H9 (cell line): ENCODE measurements at regions not wholly inside any gene's neighbourhood (a gene's known extent, or its start where the extent isn't known, plus 50 kb on each side); places are given as distances from the start of the nearest gene placed in this dataset.

Source experiments
- DNase-seq: peaks from one replicate; pipeline ENCODE4 v3.0.0-alpha.2; 2017
- H2AFZ ChIP-seq: one replicate; pipeline ENCODE4 v1.6.1; 2013; ENCODE audit warnings: mild to moderate bottlenecking, low read length, control low read depth, moderate library complexity
- H2AK5ac ChIP-seq: 2 replicates; pipeline ENCODE4 v1.6.1; 2013; ENCODE audit warnings: low read length, control low read depth, mixed read lengths; ENCODE audit not compliant: insufficient read length
- H2BK120ac ChIP-seq: one replicate; pipeline ENCODE4 v1.6.1; 2013; ENCODE audit warnings: low read depth, mild to moderate bottlenecking, low read length, control low read depth, inconsistent platforms; ENCODE audit not compliant: poor library complexity, severe bottlenecking
- H2BK12ac ChIP-seq: 2 replicates; pipeline ENCODE4 v1.6.1; 2013; ENCODE audit warnings: low read length, control low read depth, mixed read lengths, low read depth; ENCODE audit not compliant: insufficient read length
- H2BK15ac ChIP-seq: 2 replicates; pipeline ENCODE4 v1.6.1; 2013; ENCODE audit warnings: low read depth, low read length, control low read depth
- H2BK20ac ChIP-seq: one replicate; pipeline ENCODE4 v1.6.1; 2013; ENCODE audit warnings: low read depth, mild to moderate bottlenecking, low read length, control low read depth, inconsistent platforms; ENCODE audit not compliant: poor library complexity, severe bottlenecking
- H2BK5ac ChIP-seq: 2 replicates; pipeline ENCODE4 v1.6.1; 2013; ENCODE audit warnings: low read length, control low read depth, mixed read lengths; ENCODE audit not compliant: insufficient read length
- H3K14ac ChIP-seq: 2 replicates; pipeline ENCODE4 v1.6.1; 2013; ENCODE audit warnings: low read length, control low read depth; ENCODE audit not compliant: insufficient read depth
- H3K18ac ChIP-seq: 2 replicates; pipeline ENCODE4 v1.6.1; 2013; ENCODE audit warnings: low read depth, mild to moderate bottlenecking, mixed read lengths, low read length, control low read depth; ENCODE audit not compliant: insufficient read length
- H3K23ac ChIP-seq: 2 replicates; pipeline ENCODE4 v1.6.1; 2013; ENCODE audit warnings: low read length, control low read depth, mixed read lengths, low read depth; ENCODE audit not compliant: insufficient read length
- H3K23me2 ChIP-seq: 2 replicates; pipeline ENCODE4 v1.6.1; 2013; ENCODE audit warnings: low read depth, mild to moderate bottlenecking, mixed read lengths, low read length, control low read depth; ENCODE audit not compliant: insufficient read length, poor library complexity, severe bottlenecking
- H3K27ac ChIP-seq: 2 replicates; pipeline ENCODE4 v1.5.1; 2013; ENCODE audit warnings: low read length, control low read depth, mixed read lengths, low read depth; ENCODE audit not compliant: insufficient read length
- H3K27me3 ChIP-seq: 2 replicates; pipeline ENCODE4 v1.6.1; 2013; ENCODE audit warnings: low read length, control low read depth, inconsistent platforms; ENCODE audit not compliant: insufficient read depth
- H3K4ac ChIP-seq: 2 replicates; pipeline ENCODE4 v1.6.1; 2013; ENCODE audit warnings: low read depth, mild to moderate bottlenecking, control low read depth, inconsistent platforms, low read length, moderate library complexity
- H3K4me1 ChIP-seq: 2 replicates; pipeline ENCODE4 v1.6.1; 2013; ENCODE audit warnings: low read length, control low read depth, inconsistent platforms; ENCODE audit not compliant: insufficient read depth
- H3K4me2 ChIP-seq: 2 replicates; pipeline ENCODE4 v1.6.1; 2013; ENCODE audit warnings: low read length, control low read depth, mixed read lengths; ENCODE audit not compliant: insufficient read length, insufficient read depth
- H3K56ac ChIP-seq: 2 replicates; pipeline ENCODE4 v1.6.1; 2013; ENCODE audit warnings: low read depth, mild to moderate bottlenecking, mixed read lengths, low read length, control low read depth; ENCODE audit not compliant: insufficient read length
- H3K79me1 ChIP-seq: 2 replicates; pipeline ENCODE4 v1.6.1; 2013; ENCODE audit warnings: low read depth, mild to moderate bottlenecking, moderate library complexity, low read length, control low read depth, inconsistent platforms; ENCODE audit not compliant: insufficient read depth, poor library complexity, severe bottlenecking
- H3K79me2 ChIP-seq: 2 replicates; pipeline ENCODE4 v1.6.1; 2013; ENCODE audit warnings: low read length, control low read depth, inconsistent platforms; ENCODE audit not compliant: insufficient read depth
- H3K9ac ChIP-seq: 2 replicates; pipeline ENCODE4 v1.6.1; 2013; ENCODE audit warnings: low read length, control low read depth, mixed read lengths; ENCODE audit not compliant: insufficient read length; ENCODE audit errors: extremely low read depth
- H3K9me3 ChIP-seq: one replicate; pipeline ENCODE4 v1.6.1; 2013; ENCODE audit warnings: low read depth, low read length, inconsistent platforms; ENCODE audit not compliant: control insufficient read depth
- H3T11ph ChIP-seq: one replicate; pipeline ENCODE4 v1.6.1; 2013; ENCODE audit warnings: mild to moderate bottlenecking, low read length, control low read depth, inconsistent platforms
- H4K20me1 ChIP-seq: one replicate; pipeline ENCODE4 v1.6.1; 2013; ENCODE audit not compliant: control insufficient read depth, insufficient read length, insufficient read depth
- H4K5ac ChIP-seq: 2 replicates; pipeline ENCODE4 v1.6.1; 2013; ENCODE audit warnings: low read depth, mild to moderate bottlenecking, mixed read lengths, low read length, control low read depth; ENCODE audit not compliant: insufficient read length
- H4K8ac ChIP-seq: replicated peaks from 2 replicates; pipeline ENCODE4 v1.6.1; 2013; ENCODE audit warnings: low read length, control low read depth, mixed read lengths, low read depth; ENCODE audit not compliant: insufficient read length
- H4K91ac ChIP-seq: 2 replicates; pipeline ENCODE4 v1.6.1; 2013; ENCODE audit warnings: low read depth, mild to moderate bottlenecking, moderate library complexity, mixed read lengths, low read length, control low read depth; ENCODE audit not compliant: insufficient read length
- H3K27ac Mint-ChIP-seq, 3 experiments: 2 replicates in 2 of 3; 3 replicates in 1 of 3; pipeline ENCODE4 v1.8.0; 2020 to 2021; ENCODE audit warnings: mixed read lengths in 3 of 3, mild to moderate bottlenecking in 1 of 3, moderate library complexity in 1 of 3
- H3K27me3 Mint-ChIP-seq: 2 replicates; pipeline ENCODE4 v1.8.0; 2021; ENCODE audit warnings: low read depth, mild to moderate bottlenecking, moderate library complexity, mixed read lengths
- H3K36me3 Mint-ChIP-seq, 3 experiments: 2 replicates in 2 of 3; 3 replicates in 1 of 3; pipeline ENCODE4 v1.8.0; 2020 to 2021; ENCODE audit warnings: low read depth in 3 of 3, mixed read lengths in 3 of 3; ENCODE audit not compliant: insufficient read depth in 1 of 3
- H3K4me1 Mint-ChIP-seq, 2 experiments: 2 replicates each; pipeline ENCODE4 v1.8.0; 2020; ENCODE audit warnings: mixed read lengths in 2 of 2
- H3K4me3 Mint-ChIP-seq, 2 experiments: 2 replicates in 1 of 2; 3 replicates in 1 of 2; pipeline ENCODE4 v1.8.0; 2020 to 2021; ENCODE audit warnings: mild to moderate bottlenecking in 2 of 2, mixed read lengths in 2 of 2, moderate library complexity in 1 of 2
- H3K9me3 Mint-ChIP-seq, 2 experiments: 2 replicates in 1 of 2; 3 replicates in 1 of 2; pipeline ENCODE4 v1.8.0; 2020; ENCODE audit warnings: mild to moderate bottlenecking in 2 of 2, mixed read lengths in 2 of 2, moderate library complexity in 1 of 2
- WGBS: extraction: QIAGEN DNeasy Blood & Tissue Kit; methylation state at CpG from one replicate; pipeline ENCODE4 v1.1.7; 2013; ENCODE audit warnings: missing lambda C conversion rate, low lambda C conversion rate, mixed read lengths; ENCODE audit not compliant: insufficient read length; ENCODE audit errors: extremely low coverage; 5-methylcytosine and 5-hydroxymethylcytosine counted together
- TF ChIP-seq, protein P1 (sequence below): fragments of 200-600 bp; sonication (generic); conservative IDR thresholded peaks from 3 replicates; pipeline ENCODE4 v1.8.0; 2021; ENCODE audit warnings: antibody characterized with exemption, mild to moderate bottlenecking

DNA sequence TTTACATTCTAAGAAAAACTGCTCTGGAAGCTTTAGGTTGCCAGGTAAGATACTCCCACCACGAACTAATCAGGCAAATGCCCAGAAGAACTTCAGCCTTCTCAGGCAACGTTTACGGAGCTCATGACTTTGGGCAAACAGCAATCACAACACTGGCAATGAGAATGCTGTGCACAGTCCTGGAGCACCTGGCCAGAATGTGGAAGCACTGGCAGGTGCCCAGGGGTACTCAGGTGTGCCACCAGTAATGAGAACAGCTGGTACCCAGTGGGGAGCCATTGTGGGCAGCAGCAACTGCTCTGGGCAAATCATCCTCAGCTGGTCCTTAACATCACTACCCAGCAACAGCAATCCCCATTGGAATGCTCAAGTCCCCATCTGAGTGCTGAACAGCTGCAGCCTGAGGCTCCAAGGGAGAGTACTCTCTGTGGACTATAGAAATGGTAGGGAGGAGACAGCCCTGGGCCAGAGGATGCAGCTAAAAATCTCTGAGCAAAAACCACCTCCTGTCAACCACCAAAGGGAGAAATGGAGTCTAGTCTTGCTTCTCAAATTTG lies 210.0 kb downstream of the FOXO1 start:
- Histone ChIP-seq H4K5ac (no peak overlapping the region), H2BK20ac (no peak overlapping the region), H3K23me2 (no peaks in the 10 kb centered on the region), H2BK120ac (no peak overlapping the region), H3K9me3 (no peaks in the 10 kb centered on the region), H3K56ac (no peak overlapping the region), H2BK12ac (no peak overlapping the region), H3K9ac (no peak overlapping the region), H4K20me1 (no peaks in the 10 kb centered on the region), H3K18ac (no peak overlapping the region), H4K91ac (no peak overlapping the region), H3K79me2 (no peaks in the 10 kb centered on the region), H2AK5ac (no peak overlapping the region), H3K79me1 (no peaks in the 10 kb centered on the region), H3K27me3 (no peaks in the 10 kb centered on the region), H3K4me1 (no peaks in the 10 kb centered on the region), H3T11ph (no peak overlapping the region), H2BK15ac (no peak overlapping the region), H3K4ac (no peak overlapping the region), H3K4me2 (no peak overlapping the region), H2AFZ (no peak overlapping the region), H4K8ac (no peak overlapping the region), H3K14ac (no peak overlapping the region), H3K27ac (no peak overlapping the region), H2BK5ac (no peak overlapping the region), H3K23ac (no peak overlapping the region)
- WGBS, result no CpG with 5 or more reads among the region's 3 CpGs
- no peak overlapping the region for H3K27ac Mint-ChIP-seq
- DNase-seq, result no peak
- no peaks in the 10 kb centered on the region for H3K36me3 Mint-ChIP-seq
- H3K4me1 Mint-ChIP-seq, result peaks cover 0 to 4% of the 10 kb centered on the region in 2 experiments
- H3K4me3 Mint-ChIP-seq, result no peak overlapping the region
- no peaks in the 10 kb centered on the region for H3K27me3 Mint-ChIP-seq
- TF ChIP-seq, protein P1, sequence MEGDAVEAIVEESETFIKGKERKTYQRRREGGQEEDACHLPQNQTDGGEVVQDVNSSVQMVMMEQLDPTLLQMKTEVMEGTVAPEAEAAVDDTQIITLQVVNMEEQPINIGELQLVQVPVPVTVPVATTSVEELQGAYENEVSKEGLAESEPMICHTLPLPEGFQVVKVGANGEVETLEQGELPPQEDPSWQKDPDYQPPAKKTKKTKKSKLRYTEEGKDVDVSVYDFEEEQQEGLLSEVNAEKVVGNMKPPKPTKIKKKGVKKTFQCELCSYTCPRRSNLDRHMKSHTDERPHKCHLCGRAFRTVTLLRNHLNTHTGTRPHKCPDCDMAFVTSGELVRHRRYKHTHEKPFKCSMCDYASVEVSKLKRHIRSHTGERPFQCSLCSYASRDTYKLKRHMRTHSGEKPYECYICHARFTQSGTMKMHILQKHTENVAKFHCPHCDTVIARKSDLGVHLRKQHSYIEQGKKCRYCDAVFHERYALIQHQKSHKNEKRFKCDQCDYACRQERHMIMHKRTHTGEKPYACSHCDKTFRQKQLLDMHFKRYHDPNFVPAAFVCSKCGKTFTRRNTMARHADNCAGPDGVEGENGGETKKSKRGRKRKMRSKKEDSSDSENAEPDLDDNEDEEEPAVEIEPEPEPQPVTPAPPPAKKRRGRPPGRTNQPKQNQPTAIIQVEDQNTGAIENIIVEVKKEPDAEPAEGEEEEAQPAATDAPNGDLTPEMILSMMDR, result no peak
- H3K9me3 Mint-ChIP-seq, result no peaks in the 10 kb centered on the region; a peak in 1 of 5 replicates
